ENCODE measurements at regions not wholly inside any gene's neighbourhood (a gene's known extent, or its start where the extent isn't known, plus 50 kb on each side); places are given as distances from the start of the nearest gene placed in this dataset.

DNA sequence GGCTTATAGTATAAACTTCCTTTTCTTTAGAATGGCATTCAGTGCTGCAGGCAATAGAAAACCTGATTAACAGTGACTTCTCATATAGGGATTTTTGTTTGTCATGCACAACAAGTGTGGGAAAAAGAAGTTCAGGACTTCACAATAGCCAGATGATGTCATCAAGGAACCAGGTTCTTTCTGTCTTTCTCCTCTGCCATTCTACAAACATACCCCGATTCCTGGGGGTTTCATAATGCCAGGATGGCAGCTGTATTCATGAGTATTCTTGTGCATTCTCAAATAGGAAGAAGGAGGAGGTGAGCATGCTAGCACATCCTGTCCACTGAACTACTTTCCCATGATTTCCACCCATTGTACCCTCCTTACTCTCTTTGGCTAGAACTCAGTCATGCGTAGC is 182.7 kb upstream of the EEA1 start:
- FAIRE-seq (no peak), DNase-seq (ENCODE audit: low read depth) (peak; percentile 82)
- no peaks in the 10 kb centered on the region for H3K36me3 ChIP-seq (ENCODE audit: control insufficient read depth, insufficient read depth, low read length)
- no peak for TF ChIP-seq CTCF (IDR thresholded peaks at IDR 0.05; ENCODE audit: insufficient read depth, low read length, severe bottlenecking)
- H3K27me3 ChIP-seq (ENCODE audit: control insufficient read depth, insufficient read depth, low read length): no peaks in the 10 kb centered on the region
- H3K4me3 ChIP-seq (ENCODE audit: low read depth, low read length): no peak overlapping the region

DNA sequence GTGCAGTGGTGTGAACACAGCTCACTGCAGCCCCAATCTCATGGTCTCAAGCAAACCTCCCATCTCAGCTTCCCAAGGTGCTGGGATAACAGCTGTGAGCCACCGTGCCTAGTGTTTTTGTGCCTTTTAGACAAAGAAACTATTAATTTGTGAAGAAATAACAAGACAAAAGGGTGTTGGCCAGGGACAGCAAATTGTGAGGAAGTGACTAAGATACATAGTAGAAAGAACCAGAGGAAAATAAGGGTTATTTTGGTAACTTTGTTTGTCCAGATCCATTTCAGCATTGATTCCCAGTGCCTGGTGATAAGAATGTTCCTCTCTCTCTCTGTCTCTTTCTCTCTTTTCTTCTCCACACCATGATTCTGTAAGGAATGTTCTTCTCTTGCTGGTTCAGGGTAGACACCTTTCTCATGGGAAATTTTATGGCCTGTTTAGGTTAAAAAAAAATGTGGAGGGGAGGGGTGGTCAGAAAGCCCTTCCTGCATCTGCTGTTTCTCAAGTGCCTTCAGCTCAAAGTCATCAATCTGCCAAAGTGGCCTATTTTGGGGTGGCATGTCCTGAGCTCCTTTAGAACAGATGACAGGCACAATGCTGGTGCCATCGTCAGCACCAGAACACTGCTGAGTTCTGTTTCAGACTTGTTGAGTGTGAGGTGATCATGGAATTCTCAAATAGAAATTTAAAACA is 184.4 kb upstream of the EEA1 start:
- peak; percentile 23 for DNase-seq (ENCODE audit: low read depth)
- H3K36me3 ChIP-seq (ENCODE audit: control insufficient read depth, insufficient read depth, low read length): no peaks in the 10 kb centered on the region
- no peak for FAIRE-seq
- no peak for TF ChIP-seq CTCF (IDR thresholded peaks at IDR 0.05; ENCODE audit: insufficient read depth, low read length, severe bottlenecking)
- no peaks in the 10 kb centered on the region for H3K27me3 ChIP-seq (ENCODE audit: control insufficient read depth, insufficient read depth, low read length)
- no peak overlapping the region for H3K4me3 ChIP-seq (ENCODE audit: low read depth, low read length)

DNA sequence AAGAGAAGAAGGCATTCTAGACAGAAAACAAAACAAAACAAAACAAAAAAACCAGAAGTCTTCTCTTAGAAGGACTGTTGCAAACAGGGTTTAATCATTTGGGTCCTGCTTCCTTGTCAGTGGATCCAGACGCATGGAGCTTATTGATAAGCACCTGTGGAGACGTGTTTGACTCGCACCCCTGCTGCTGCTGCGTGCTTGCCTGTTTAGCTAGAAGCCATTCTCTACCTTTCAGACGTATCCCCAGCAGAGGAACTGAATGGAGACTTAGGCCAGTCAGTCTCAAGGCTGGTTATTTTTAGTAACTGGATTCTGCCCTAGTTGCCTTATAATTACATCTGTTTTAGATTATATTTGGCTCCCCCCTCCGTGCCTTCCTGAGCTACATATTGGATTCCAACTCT is 186.1 kb upstream of the EEA1 start:
- DNase-seq (ENCODE audit: low read depth): no peak
- no peak for FAIRE-seq
- H3K4me3 ChIP-seq (ENCODE audit: low read depth, low read length): no peak overlapping the region
- TF ChIP-seq CTCF (IDR thresholded peaks at IDR 0.05; ENCODE audit: insufficient read depth, low read length, severe bottlenecking): no peak
- no peaks in the 10 kb centered on the region for H3K27me3 ChIP-seq (ENCODE audit: control insufficient read depth, insufficient read depth, low read length)
- H3K36me3 ChIP-seq (ENCODE audit: control insufficient read depth, insufficient read depth, low read length): no peaks in the 10 kb centered on the region

GRCh38 chr12:93115646-93116045 is 186.6 kb upstream of the EEA1 start:
- no peak for TF ChIP-seq CTCF (IDR thresholded peaks at IDR 0.05; ENCODE audit: insufficient read depth, low read length, severe bottlenecking)
- H3K27me3 ChIP-seq (ENCODE audit: control insufficient read depth, insufficient read depth, low read length): no peaks in the 10 kb centered on the region
- FAIRE-seq (no peak), DNase-seq (ENCODE audit: low read depth) (no peak)
- H3K4me3 ChIP-seq (ENCODE audit: low read depth, low read length): no peak overlapping the region
- H3K36me3 ChIP-seq (ENCODE audit: control insufficient read depth, insufficient read depth, low read length): no peaks in the 10 kb centered on the region

DNA sequence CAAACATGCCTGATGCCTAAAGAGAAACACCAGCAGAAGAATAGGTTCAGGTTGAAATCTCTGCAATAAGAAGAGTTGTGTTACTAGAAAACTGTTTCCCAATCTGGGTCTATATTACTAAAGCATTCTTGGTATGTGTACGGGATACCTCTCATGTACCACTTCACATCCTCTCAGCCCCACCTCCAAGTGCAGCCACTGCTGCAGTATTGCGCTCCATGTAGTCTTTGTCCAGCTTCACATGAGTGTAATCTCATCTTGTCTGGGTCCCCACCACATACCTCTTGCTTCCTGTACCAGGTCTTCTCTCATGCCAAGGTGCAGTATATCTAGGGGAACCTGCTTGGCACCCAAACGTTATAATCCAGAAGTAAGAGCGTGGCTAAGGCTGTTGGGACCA is 187.5 kb upstream of the EEA1 start:
- TF ChIP-seq CTCF (IDR thresholded peaks at IDR 0.05; ENCODE audit: insufficient read depth, low read length, severe bottlenecking): no peak
- Histone ChIP-seq H3K36me3 (ENCODE audit: control insufficient read depth, insufficient read depth, low read length) (no peaks in the 10 kb centered on the region), H3K27me3 (ENCODE audit: control insufficient read depth, insufficient read depth, low read length) (no peaks in the 10 kb centered on the region), H3K4me3 (ENCODE audit: low read depth, low read length) (no peak overlapping the region)
- DNase-seq (ENCODE audit: low read depth) (no peak), FAIRE-seq (no peak)
